Posterior vena cava (tissue), 2 donors: ENCODE measurements at regions not wholly inside any gene's neighbourhood (a gene's known extent, or its start where the extent isn't known, plus 50 kb on each side); places are given as distances from the start of the nearest gene placed in this dataset.
"Not testable (repeated sequence)": the region's sequence is repeated elsewhere in the genome, so short reads cannot be mapped to it uniquely, and the experiment has no call there.

Experiments
- DNase-seq: peaks from one replicate; pipeline ENCODE4 v3.0.0-alpha.2; 2020; ENCODE audit warnings: low spot score
- intact Hi-C, 2 donors: fragments of 100-400 bp; cut with DNase I; formaldehyde crosslinking; loops; one replicate each; pipeline versions ENCODE4 v1.14.1 to v1.14.2; 2022 to 2023
- donor health status: DM: yes; HTN: yes; CAD: no.
- donor health status: DM: yes; HTN: yes; CAD: no.

DNA sequence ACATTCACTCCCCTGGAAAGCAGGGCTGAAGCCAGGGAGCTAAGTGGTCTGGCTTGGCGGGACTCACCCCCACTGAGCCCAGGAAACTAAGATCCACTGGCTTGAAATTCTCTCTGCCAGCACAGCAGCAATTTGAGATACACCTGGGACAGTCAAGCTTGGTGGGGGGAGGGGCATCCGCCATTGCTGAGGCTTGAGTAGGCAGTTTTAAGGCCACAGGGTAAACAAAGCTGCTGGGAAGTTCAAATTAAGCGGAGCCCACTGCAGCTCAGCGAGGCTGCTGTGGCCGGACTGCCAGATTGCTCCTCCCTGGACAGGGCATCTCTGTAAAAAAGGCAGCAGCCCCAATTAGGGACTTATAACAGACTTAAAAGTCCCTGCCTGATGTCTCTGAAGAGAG, 108.2 kb upstream of the FAM13C start:
- intact Hi-C loops = no loop called here
- DNase-seq = no peak

DNA sequence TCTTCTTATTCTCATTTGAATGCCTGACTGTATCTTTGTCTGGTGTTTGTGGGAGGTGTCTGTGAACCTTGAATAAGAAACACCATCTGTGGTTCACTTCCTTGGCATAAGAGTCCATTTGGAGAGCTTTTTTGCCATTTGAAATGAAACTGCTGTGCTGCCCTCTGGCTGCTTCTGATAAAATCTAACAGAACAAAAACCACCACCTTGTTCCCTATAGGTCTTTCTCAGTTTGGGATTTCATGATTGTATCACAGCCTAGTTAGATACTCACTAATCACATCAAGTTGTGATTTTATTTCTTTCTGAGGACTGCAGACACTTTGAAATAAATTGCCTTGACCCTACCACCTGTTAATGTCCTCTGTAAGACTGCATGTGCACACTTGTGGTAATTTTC, 102.7 kb upstream of the FAM13C start:
- no peak for DNase-seq
- intact Hi-C loops = no loop called here

DNA sequence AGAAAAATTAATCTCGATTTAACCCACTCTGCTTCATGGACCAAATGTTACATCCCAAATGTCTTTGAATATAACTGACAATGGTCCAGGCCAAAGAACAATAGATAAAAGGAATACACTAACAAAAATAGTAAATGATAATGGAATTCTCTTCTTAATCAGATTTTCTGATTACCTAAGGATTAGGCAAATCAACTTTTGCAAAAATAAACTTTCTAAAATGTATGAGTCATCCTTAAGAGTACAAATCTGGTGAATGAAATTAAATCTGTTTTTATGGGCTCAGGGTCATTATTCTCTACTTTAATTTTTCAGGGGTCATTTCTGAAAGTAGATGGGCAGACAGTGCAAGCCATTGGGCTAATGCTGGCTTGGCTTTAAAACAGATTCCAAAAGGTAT, 102.1 kb upstream of the FAM13C start:
- no peak for DNase-seq
- intact Hi-C loops = no loop called here

GRCh38 chr10:59463909-59464308, 101.6 kb upstream of the FAM13C start:
- no peak for DNase-seq
- intact Hi-C loops = no loop called here

DNA sequence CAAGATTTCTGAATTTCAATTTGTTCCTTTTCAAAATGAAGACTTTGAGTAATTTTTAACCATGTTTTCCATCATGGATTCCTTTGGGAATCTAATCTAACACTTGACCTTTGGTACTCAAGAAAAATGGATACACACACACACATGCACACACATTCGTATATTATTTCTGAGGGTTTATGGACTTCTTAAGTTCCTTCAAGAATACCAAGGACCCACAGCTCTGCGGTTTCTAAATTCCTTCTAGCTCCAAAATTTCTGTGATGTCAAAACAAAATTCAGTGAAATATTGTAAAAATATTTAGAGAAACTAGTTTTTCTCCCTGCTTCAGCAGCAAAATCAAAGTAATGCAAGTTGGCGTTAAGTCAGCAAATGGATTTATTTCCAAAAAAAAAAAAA, 98.3 kb upstream of the FAM13C start:
- intact Hi-C loops = no loop called here
- DNase-seq = no peak

GRCh38 chr10:59456199-59456598, 93.8 kb upstream of the FAM13C start:
- no peak for DNase-seq
- intact Hi-C loops = no loop called here

DNA sequence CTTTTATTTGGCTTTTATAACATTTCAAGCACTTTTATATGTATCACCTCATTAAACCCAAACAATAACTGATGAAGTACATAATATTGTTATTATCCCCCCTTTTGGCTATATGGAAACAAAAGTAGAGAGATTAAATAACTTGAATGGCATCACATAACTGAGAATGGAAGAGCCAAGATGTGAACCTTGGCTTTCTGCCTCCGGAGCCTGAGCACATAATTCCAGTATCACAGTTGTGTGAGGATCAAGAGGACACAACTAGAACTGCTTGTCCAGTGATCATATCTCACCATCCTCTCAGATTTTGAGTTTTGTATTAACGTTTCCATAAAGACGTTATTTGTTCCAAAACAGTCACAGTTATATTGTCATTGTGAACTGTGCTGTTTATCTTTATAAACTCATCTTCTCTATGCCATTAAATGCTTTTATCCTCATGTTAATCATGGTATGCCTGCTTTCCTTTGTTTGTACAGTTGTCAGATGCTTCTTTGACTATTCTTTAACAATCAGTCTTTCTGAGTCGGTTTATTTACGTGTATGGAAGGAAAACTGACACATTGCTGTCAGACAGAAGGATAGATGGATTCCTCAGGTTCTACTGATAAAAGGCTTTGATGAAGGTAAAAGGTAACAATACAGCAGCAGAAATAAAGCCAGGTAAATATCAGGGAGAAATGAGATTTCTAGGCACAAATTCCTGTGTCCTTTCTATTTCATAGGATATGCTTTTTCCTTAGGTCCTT, 92.0 kb upstream of the FAM13C start:
- intact Hi-C loops = no loop called here
- DNase-seq = no peak

- intact Hi-C loops = no loop called here
- DNase-seq = no peak
Observed at GRCh38 chr10:59448616-59449015, 86.3 kb upstream of the FAM13C start.

- intact Hi-C loops = no loop called here
- no peak for DNase-seq
Observed at GRCh38 chr10:59435707-59436106, 73.4 kb upstream of the FAM13C start.

DNA sequence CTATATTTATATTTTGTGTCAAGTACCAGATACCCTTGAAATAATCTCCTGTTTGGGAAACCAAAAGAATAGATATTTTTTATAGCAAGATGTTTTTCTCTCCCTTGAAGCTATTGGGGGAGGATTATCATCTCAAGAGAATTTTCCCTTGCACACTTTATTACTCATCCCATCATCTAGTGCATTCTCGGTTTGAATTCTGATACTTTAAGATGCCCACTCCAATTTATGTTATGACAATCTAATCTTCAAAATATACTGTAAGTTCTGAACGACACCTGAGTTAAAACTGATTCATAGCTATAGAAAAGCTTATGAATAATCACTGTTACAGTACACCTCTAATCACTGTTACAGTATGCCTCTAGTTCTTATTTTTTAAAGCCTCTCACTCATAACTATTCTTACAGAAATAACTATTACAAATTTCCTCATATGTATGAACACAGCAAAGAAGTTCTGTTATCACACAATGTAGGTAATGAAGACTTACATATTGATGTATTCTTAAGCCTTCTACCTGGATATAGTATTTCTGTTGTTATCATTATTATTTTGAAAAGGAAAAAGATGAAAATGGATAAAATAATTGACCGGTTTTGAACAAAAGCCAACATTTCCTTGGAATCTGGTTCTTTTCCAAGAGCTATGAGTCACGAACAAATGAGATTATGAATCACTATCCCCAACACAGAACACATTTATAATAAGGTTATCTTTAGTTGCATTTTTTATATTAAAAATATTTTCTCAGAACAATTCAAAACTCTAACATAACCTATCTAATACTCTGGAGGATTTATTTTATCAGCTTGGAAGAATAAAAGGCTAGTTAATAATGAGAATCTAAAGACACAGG, 72.3 kb upstream of the FAM13C start:
- no peak for DNase-seq
- intact Hi-C loops = no loop called here

DNA sequence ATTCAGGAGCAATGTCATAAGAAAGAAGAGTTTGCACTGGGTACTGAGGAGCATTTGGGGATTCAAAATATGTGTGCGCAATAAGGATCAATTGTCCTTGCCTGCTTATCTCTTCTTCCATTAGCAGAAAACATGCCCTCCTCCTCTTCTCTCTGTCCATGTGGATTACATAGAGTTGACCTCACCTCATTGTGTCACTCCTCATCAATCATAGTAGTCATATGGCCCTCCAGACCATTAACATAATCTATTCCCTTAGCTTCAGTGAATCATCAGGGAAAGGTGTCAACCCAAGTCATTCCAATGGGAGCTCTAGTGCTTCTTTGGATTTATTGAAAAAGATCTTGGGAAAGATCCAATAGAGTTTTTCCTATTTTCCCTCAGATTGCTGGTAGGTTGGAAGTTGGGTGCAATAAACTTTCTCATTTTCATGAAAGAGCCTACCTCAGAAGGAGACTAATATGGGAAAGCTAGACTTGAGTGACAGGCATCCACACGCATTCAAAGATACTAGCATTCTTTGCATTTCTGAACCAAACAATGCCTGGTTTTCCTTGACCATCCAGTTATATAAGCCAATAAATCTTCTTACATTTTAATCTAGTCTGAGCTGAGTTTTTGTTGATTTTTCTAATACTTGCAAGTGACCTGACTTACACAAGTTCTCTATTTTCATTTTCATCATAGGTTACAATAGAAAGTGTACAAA, 71.5 kb upstream of the FAM13C start:
- intact Hi-C loops = no loop called here
- no peak for DNase-seq

- intact Hi-C loops = no loop called here
- no peak for DNase-seq
Observed at GRCh38 chr10:59432207-59432900, 70.0 kb upstream of the FAM13C start.

DNA sequence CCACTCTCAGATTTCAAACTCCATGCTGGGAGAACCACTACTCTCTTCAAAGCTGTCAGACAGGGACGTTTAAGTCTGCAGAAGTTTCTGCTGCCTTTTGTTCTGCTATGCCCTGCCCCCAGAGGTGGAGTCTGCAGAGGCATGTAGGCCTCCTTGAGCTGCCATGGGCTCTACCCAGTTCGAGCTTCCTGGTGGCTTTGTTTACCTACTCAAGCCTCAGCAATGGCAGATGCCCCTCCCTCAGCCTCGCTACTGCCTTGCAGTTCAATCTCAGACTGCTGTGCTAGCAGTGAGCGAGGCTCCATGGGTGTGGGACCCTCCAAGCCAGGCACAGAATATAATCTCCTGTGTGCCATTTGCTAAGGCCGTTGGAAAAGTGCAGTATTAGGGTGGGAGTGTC, 51.4 kb upstream of the FAM13C start:
- intact Hi-C loops = not testable (repeated sequence)
- DNase-seq = peak; percentile 50
